Jurkat, Clone E6-1 (cell line): ENCODE measurements at regions not wholly inside any gene's neighbourhood (a gene's known extent, or its start where the extent isn't known, plus 50 kb on each side); places are given as distances from the start of the nearest gene placed in this dataset.
A peak's percentile ranks its signal among the peaks of the same experiment; 100 is the strongest.

Source experiments
- DNase-seq: peaks from one replicate; pipeline ENCODE4 v3.0.0-alpha.2; 2011; ENCODE audit warnings: low read depth, low spot score
- H3K4me3 ChIP-seq: 2 replicates; pipeline ENCODE4 v1.5.1; 2011; ENCODE audit warnings: mild to moderate bottlenecking, low read length, control low read depth, moderate library complexity

GRCh38 chr6:45830441-45831139 lies 185.1 kb downstream of the CLIC5 start:
- peak; percentile 28 for DNase-seq
- no peak overlapping the region for H3K4me3 ChIP-seq

GRCh38 chr6:45829873-45830272 lies 185.8 kb downstream of the CLIC5 start:
- DNase-seq = no peak

GRCh38 chr6:45827952-45828530 lies 187.6 kb downstream of the CLIC5 start:
- no peak for DNase-seq
- no peak overlapping the region for H3K4me3 ChIP-seq

More at GRCh38 chr6:45829873-45830272, 185.8 kb downstream of the CLIC5 start:
- no peak overlapping the region for H3K4me3 ChIP-seq

GRCh38 chr6:45822873-45823272 lies 192.8 kb downstream of the CLIC5 start:
- H3K4me3 ChIP-seq = no peak overlapping the region
- no peak for DNase-seq

- peak; percentile 52 for DNase-seq
- no peak overlapping the region for H3K4me3 ChIP-seq
Measured at GRCh38 chr6:45822246-45822812, 193.3 kb downstream of the CLIC5 start.

GRCh38 chr6:45818655-45819054 lies 197.0 kb downstream of the CLIC5 start:
- no peak for DNase-seq
- no peak overlapping the region for H3K4me3 ChIP-seq

DNA sequence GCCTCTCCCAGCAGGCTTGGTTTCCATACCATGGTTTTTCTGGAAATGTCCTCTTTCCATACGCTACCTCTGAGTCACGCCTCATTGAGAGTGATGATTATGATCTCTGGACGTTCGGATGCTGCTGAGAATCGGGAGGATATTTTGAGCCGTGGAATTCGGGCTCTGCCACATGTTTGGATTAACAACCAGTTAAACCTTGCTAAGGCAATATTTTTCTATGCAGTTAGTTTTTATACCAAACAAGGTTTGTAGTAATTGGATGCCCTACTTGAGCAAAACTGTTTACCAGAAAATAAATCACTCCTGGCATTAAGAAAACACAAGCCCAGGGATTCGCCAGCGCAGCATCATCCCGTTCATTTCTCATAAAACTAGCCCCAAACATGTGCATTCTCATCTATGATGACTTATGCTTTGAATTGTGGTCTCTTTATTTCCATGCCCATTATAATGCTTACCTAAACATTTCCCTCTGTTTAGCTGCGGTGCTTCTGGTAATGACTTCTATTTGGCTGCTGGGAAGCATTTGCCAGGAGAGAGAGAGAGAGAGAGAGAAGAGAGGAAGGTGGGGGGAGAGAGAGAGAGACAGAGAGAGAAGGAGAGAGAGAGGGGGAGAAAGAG lies 198.9 kb downstream of the CLIC5 start:
- no peak for DNase-seq
- H3K4me3 ChIP-seq = no peak overlapping the region

DNA sequence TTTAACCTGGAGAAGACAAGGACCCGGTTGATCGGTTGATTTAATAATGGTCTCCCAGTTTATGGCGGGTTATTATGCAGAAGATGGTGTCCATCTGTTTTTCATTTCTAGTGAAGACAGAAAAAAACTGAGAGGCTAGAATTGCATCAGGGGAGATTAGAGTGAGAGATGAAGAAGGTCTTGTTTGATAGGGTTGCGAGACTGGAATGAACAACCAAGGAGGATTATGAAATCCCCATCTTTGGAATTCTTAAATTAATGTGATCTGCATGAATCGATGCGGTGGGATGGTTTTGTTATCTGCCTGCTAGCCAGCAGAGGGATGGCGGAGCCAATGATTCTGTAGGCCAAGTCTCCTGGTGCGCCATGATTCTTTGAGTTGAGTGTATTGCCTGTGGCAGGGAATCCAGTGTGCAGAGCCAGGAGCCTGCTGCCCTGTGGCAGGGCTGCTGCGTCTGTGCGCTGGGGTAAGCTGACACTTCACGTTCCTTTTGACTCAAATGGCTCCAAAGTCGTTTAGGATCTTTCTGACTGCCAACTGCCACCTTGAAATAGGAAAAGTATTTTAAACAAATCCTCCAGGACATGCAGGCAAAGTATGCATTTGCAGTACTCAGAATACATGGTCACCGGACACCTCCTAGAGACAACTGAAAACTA lies 200.1 kb downstream of the CLIC5 start:
- no peak for DNase-seq

GRCh38 chr6:45814772-45815171 lies 200.9 kb downstream of the CLIC5 start:
- no peak for DNase-seq
- no peak overlapping the region for H3K4me3 ChIP-seq

More for the DNA sequence above, 200.1 kb downstream of the CLIC5 start:
- no peak overlapping the region for H3K4me3 ChIP-seq

DNA sequence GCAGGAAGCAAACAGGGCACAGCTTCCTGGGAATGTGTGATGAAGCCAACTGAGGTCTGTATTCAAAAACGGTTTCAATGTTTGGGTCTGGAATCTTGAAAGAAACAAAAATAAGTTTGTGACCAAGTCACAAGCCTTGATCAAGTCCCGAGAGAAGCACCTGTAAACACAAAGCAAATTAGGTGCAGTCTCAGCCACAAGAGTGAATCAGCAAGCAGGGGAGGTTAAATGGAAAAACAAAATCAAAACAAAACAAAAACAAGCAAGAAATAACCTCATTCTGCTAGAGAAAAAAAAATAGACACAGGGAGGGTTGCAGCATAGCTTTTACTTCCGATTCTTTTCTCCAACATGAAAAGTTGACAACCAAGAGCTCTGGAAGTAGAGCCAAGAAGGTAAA lies 201.7 kb downstream of the CLIC5 start:
- no peak for DNase-seq
- H3K4me3 ChIP-seq = no peak overlapping the region

DNA sequence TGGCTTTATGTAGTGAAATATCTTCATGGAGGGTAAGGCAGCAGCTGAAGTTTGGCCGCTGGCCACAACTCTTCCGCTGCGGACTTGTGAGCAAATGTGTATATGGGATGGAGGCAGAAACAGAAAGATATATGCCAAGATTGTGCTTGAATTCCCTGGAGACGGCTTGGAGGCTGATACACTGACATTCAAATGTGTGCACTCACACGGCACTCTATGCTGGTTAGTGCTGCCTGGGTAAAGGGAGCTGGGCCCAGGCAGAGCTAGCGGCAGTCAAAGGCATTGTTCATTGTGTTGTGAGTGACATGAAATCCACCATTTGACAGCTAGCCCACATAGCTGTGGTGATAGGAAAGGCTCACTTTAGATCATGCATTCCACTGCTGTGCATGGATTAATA lies 202.7 kb downstream of the CLIC5 start:
- no peak overlapping the region for H3K4me3 ChIP-seq
- DNase-seq = no peak

DNA sequence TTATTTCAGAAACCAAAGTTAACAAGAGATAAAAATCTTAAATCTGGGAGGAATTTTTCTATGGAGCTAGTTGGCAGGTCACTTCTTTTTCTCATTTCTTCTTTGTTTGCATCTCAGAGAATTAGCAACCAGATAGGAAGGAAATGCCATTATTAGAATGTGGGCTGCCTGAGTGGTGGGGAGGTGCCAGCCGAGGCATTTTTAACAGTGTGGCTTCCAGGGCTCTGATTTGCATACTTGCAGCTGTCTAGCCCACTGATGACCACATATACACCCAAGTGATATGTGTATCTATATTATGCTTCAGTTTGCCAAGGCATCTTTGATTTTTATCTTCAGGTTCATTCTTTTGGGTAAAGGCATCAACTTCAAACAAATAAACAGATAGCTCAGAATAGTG lies 206.7 kb downstream of the CLIC5 start:
- no peak overlapping the region for H3K4me3 ChIP-seq
- DNase-seq = no peak

DNA sequence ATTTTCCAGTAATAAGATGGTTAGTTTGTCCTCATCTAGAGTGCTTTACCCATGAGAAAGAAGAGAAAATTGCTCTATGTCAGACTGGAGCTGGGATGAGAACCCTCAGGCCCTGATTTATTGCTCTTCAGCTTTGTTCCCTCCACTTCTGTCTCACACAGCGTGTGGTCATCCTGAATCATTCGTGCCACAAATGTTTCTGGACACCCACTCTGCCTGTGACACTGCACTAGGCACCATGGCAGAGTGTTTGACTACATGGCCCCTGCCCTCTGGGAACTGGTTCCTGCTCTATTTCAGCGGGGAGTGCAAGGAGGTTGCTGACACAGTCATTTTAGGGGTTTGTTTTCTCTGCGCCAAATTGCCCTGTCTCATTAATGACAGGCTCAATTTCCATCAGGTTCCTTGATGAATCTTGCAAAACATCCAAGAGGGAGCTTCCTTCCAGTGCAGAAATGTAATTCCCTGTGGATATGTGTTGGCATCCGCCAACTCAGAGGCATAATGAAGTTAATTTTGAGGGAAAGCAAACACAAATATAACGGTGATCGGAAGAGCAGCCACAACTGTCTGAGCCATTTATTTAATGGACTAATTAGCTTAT lies 207.5 kb downstream of the CLIC5 start:
- no peak overlapping the region for H3K4me3 ChIP-seq
- no peak for DNase-seq

DNA sequence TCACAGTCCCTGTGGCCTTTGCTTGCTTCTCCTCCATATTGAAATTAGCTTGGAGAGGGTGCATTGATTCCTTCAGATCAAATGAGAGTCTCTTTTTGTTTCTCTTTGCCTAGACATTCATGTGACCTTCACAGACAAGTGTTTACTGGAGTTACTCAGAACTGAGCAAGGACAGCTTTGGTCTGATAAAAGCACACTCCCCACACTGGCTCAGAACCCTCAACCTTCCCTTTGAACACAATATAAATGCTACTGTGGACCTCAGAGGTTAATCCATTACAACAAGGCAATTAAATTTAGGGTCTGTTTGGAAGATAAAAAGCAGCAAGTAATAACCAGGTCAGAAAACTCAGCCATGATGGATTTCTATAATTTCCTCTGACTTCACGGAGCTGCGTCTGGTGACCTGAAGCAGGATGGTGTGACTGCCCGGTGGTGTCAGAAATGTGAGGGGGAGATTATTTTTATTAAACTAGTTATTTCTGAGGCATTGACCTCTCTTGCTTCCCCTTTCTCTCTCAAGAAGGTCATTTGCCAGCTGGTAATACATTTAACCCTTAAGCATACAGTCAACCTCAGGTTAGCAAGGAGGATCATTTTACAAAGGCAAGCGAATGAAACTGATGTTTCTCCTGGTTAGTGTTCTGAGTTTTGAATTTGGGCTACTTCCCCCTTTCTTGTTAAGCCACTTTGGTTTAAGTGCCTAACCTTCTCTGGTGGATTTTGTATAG lies 208.2 kb downstream of the CLIC5 start:
- no peak for DNase-seq
- H3K4me3 ChIP-seq = no peak overlapping the region

DNA sequence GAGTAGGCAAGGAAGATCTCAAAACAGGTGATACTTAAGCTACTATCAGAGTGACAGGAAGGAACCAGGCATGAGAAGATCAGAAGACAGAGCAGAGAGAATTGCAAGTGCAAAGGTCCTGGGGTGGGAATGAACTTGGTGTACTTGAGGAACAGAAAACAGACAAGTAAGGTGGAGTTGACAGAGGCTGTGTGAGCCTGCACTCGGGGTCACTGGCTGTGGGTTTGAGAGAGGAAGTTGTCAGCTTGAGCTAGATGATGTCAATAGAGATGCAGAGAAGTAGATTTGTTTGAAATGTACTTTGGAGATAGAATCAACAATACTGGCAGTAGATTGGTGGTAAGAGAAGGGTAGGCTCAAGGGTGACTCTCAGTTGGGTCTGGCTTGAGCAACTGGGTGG lies 209.5 kb downstream of the CLIC5 start:
- H3K4me3 ChIP-seq = no peak overlapping the region
- DNase-seq = no peak

- no peak for DNase-seq
- no peak overlapping the region for H3K4me3 ChIP-seq
Measured at GRCh38 chr6:45803071-45803470, 212.6 kb downstream of the CLIC5 start.

- no peak for DNase-seq
- H3K4me3 ChIP-seq = no peak overlapping the region
Measured at GRCh38 chr6:45801471-45802289, 214.0 kb downstream of the CLIC5 start.

- H3K4me3 ChIP-seq = no peak overlapping the region
- DNase-seq = no peak
Measured at GRCh38 chr6:45800911-45801310, 214.7 kb downstream of the CLIC5 start.
